ENCODE measurements at regions not wholly inside any gene's neighbourhood (a gene's known extent, or its start where the extent isn't known, plus 50 kb on each side); places are given as distances from the start of the nearest gene placed in this dataset.

GRCh38 chr15:91716536-91716935 is 137.0 kb upstream of the SLCO3A1 start:
- no peaks in the 10 kb centered on the region for H3K9me3 Mint-ChIP-seq
- peaks cover 13% of the 10 kb centered on the region for H3K4me1 Mint-ChIP-seq
- H3K4me3 Mint-ChIP-seq, result no peak overlapping the region
- H3K36me3 Mint-ChIP-seq (ENCODE audit: low read depth), result no peaks in the 10 kb centered on the region
- peaks cover 16% of the 10 kb centered on the region for H3K27me3 Mint-ChIP-seq (ENCODE audit: low read depth, poor library complexity)
- no peak for DNase-seq
- no peak overlapping the region for H3K27ac Mint-ChIP-seq
- no peak for TF ChIP-seq CTCF (IDR thresholded peaks at IDR 0.05)

- Mint-ChIP-seq H3K4me1 (peaks cover 11% of the 10 kb centered on the region), H3K27ac (no peak overlapping the region), H3K4me3 (no peak overlapping the region), H3K9me3 (no peaks in the 10 kb centered on the region), H3K27me3 (ENCODE audit: low read depth, poor library complexity) (peaks cover 20% of the 10 kb centered on the region), H3K36me3 (ENCODE audit: low read depth) (no peaks in the 10 kb centered on the region)
- TF ChIP-seq CTCF (IDR thresholded peaks at IDR 0.05), result no peak
- no peak for DNase-seq
Measured at GRCh38 chr15:91717811-91718210, 135.7 kb upstream of the SLCO3A1 start.

GRCh38 chr15:91723959-91724358 is 129.5 kb upstream of the SLCO3A1 start:
- no peak for DNase-seq
- Mint-ChIP-seq H3K36me3 (ENCODE audit: low read depth) (no peaks in the 10 kb centered on the region), H3K4me3 (no peak overlapping the region), H3K27me3 (ENCODE audit: low read depth, poor library complexity) (peaks cover 25% of the 10 kb centered on the region), H3K9me3 (peaks cover 6% of the 10 kb centered on the region), H3K27ac (no peak overlapping the region), H3K4me1 (peaks cover 8% of the 10 kb centered on the region)
- TF ChIP-seq CTCF (IDR thresholded peaks at IDR 0.05), result no peak

GRCh38 chr15:91733661-91734060 is 119.8 kb upstream of the SLCO3A1 start:
- Mint-ChIP-seq H3K27me3 (ENCODE audit: low read depth, poor library complexity) (peaks cover 33% of the 10 kb centered on the region), H3K27ac (no peak overlapping the region), H3K9me3 (peaks cover 7% of the 10 kb centered on the region), H3K4me3 (no peak overlapping the region), H3K36me3 (ENCODE audit: low read depth) (no peaks in the 10 kb centered on the region), H3K4me1 (no peaks in the 10 kb centered on the region)
- TF ChIP-seq CTCF (IDR thresholded peaks at IDR 0.05), result no peak
- DNase-seq, result no peak

GRCh38 chr15:91737151-91737818 is 116.2 kb upstream of the SLCO3A1 start:
- Mint-ChIP-seq H3K27me3 (ENCODE audit: low read depth, poor library complexity) (peaks cover 31% of the 10 kb centered on the region), H3K27ac (no peak overlapping the region), H3K9me3 (no peaks in the 10 kb centered on the region), H3K4me1 (no peaks in the 10 kb centered on the region), H3K4me3 (no peak overlapping the region), H3K36me3 (ENCODE audit: low read depth) (no peaks in the 10 kb centered on the region)
- TF ChIP-seq CTCF (IDR thresholded peaks at IDR 0.05), result no peak
- no peak for DNase-seq

GRCh38 chr15:91741986-91742385 is 111.5 kb upstream of the SLCO3A1 start:
- Mint-ChIP-seq H3K27me3 (ENCODE audit: low read depth, poor library complexity) (peaks cover 20% of the 10 kb centered on the region), H3K27ac (no peak overlapping the region), H3K4me1 (no peaks in the 10 kb centered on the region), H3K36me3 (ENCODE audit: low read depth) (no peaks in the 10 kb centered on the region), H3K4me3 (no peak overlapping the region), H3K9me3 (no peaks in the 10 kb centered on the region)
- no peak for DNase-seq
- TF ChIP-seq CTCF (IDR thresholded peaks at IDR 0.05), result no peak
